Right ventricle myocardium superior (tissue), 1 donor: ENCODE measurements at regions not wholly inside any gene's neighbourhood (a gene's known extent, or its start where the extent isn't known, plus 50 kb on each side); places are given as distances from the start of the nearest gene placed in this dataset.
"Not testable (repeated sequence)": the region's sequence is repeated elsewhere in the genome, so short reads cannot be mapped to it uniquely, and the experiment has no call there.

ENCODE experiments used
- ATAC-seq: fragments of 200-7000 bp; cut with Tn5 transposase; one replicate; pipeline ENCODE4 v1.9.1; 2020; ENCODE audit warnings: mild to moderate bottlenecking; ENCODE audit not compliant: poor library complexity
- DNase-seq: peaks from one replicate; pipeline ENCODE4 v3.0.0-alpha.2; 2020
- intact Hi-C: fragments of 100-400 bp; cut with DNase I; formaldehyde crosslinking; loops from one replicate; pipeline ENCODE4 v1.11.2; 2022
- donor health status: DM: no; HTN: yes; CAD: no; lungs with severe emphysema.

- ATAC-seq, intact Hi-C loops, DNase-seq: not testable (repeated sequence)
These were observed 138.2 kb upstream of the EDNRB start for GRCh38 chr13:78056865-78057264.

GRCh38 chr13:78054157-78054556 is 135.5 kb upstream of the EDNRB start:
- DNase-seq: no peak
- intact Hi-C loops: no loop called here
- peak; percentile 29 for ATAC-seq

- intact Hi-C loops: no loop called here
- DNase-seq (no peak), ATAC-seq (no peak)
These were observed 128.5 kb upstream of the EDNRB start for GRCh38 chr13:78047151-78047550.

- DNase-seq (no peak), ATAC-seq (no peak)
- intact Hi-C loops: no loop called here
These were observed 127.7 kb upstream of the EDNRB start for GRCh38 chr13:78046331-78046730.

- DNase-seq: no peak
- intact Hi-C loops: no loop called here
These were observed 127.3 kb upstream of the EDNRB start for GRCh38 chr13:78045916-78046315.

GRCh38 chr13:78041366-78041765 is 122.7 kb upstream of the EDNRB start:
- ATAC-seq, intact Hi-C loops, DNase-seq: not testable (repeated sequence)

More at GRCh38 chr13:78045916-78046315, 127.3 kb upstream of the EDNRB start:
- ATAC-seq: peak; percentile 46

GRCh38 chr13:78040205-78040830 is 121.7 kb upstream of the EDNRB start:
- intact Hi-C loops: no loop called here
- DNase-seq (no peak), ATAC-seq (no peak)

GRCh38 chr13:78036841-78037240 is 118.2 kb upstream of the EDNRB start:
- ATAC-seq (no peak), DNase-seq (no peak)
- intact Hi-C loops: no loop called here

- no peak for DNase-seq
- ATAC-seq: no peak
- intact Hi-C loops: no loop called here
These were observed 116.9 kb upstream of the EDNRB start for GRCh38 chr13:78035500-78035899.

- DNase-seq (no peak), ATAC-seq (no peak)
- intact Hi-C loops: no loop called here
These were observed 114.9 kb upstream of the EDNRB start for GRCh38 chr13:78033509-78033908.

GRCh38 chr13:78032132-78032531 is 113.5 kb upstream of the EDNRB start:
- no peak for DNase-seq
- no peak for ATAC-seq
- intact Hi-C loops: no loop called here

GRCh38 chr13:78030341-78030896 is 111.8 kb upstream of the EDNRB start:
- DNase-seq (no peak), ATAC-seq (no peak)
- intact Hi-C loops: no loop called here

GRCh38 chr13:78029901-78030300 is 111.3 kb upstream of the EDNRB start:
- intact Hi-C loops: no loop called here
- DNase-seq (no peak), ATAC-seq (no peak)

- ATAC-seq (no peak), DNase-seq (no peak)
- intact Hi-C loops: no loop called here
These were observed 110.3 kb upstream of the EDNRB start for GRCh38 chr13:78028960-78029359.

GRCh38 chr13:78024996-78025395 is 106.4 kb upstream of the EDNRB start:
- DNase-seq (no peak), ATAC-seq (no peak)
- intact Hi-C loops: no loop called here

- intact Hi-C loops: no loop called here
- no peak for DNase-seq
- peak; percentile 56 for ATAC-seq
These were observed 103.7 kb upstream of the EDNRB start for GRCh38 chr13:78022164-78022877.

GRCh38 chr13:78020861-78021260 is 102.2 kb upstream of the EDNRB start:
- intact Hi-C loops: no loop called here
- ATAC-seq: no peak
- DNase-seq: no peak

- DNase-seq: no peak
- ATAC-seq: no peak
- intact Hi-C loops: no loop called here
These were observed 97.2 kb upstream of the EDNRB start for GRCh38 chr13:78015782-78016181.

- no peak for ATAC-seq
- intact Hi-C loops: no loop called here
- DNase-seq: no peak
These were observed 93.4 kb upstream of the EDNRB start for GRCh38 chr13:78012046-78012445.

- no peak for DNase-seq
- intact Hi-C loops: no loop called here
- no peak for ATAC-seq
These were observed 86.2 kb upstream of the EDNRB start for GRCh38 chr13:78004821-78005220.
